DND-41 (cell line): ENCODE measurements at regions not wholly inside any gene's neighbourhood (a gene's known extent, or its start where the extent isn't known, plus 50 kb on each side); places are given as distances from the start of the nearest gene placed in this dataset.

Experiments
- EZH2 ChIP-seq: IDR thresholded peaks from 3 replicates; pipeline ENCODE4 v1.6.1; 2012; ENCODE audit warnings: borderline replicate concordance, low read depth, mild to moderate bottlenecking, moderate library complexity, low read length, inconsistent platforms; ENCODE audit not compliant: severe bottlenecking
- TF ChIP-seq, protein P1 (sequence below): IDR thresholded peaks from 2 replicates; pipeline ENCODE4 v1.5.1; 2012; ENCODE audit warnings: borderline replicate concordance, low read length, moderate library complexity, mild to moderate bottlenecking; ENCODE audit not compliant: poor library complexity, severe bottlenecking; ENCODE audit errors: extremely low read depth

DNA sequence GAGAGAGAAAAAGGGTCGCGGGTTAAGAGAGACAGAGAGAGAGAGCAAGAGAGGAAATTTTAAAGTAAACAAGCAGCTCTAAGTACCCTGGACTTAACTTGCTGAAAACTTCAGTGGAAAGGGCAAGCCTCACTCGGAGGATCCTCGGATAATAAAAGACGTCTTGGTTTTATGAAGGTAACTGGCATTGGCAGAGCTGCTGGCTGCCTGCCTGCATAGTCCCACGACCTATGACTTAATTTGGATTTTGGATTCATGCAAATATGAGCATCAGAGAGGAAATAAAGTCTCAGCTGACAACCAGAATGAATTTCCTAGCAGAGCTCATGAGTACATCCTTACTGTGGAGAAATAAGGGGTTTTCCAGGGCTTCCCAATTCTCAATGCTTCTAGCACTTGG lies 95.1 kb upstream of the PDZRN3 start:
- TF ChIP-seq, protein P1, sequence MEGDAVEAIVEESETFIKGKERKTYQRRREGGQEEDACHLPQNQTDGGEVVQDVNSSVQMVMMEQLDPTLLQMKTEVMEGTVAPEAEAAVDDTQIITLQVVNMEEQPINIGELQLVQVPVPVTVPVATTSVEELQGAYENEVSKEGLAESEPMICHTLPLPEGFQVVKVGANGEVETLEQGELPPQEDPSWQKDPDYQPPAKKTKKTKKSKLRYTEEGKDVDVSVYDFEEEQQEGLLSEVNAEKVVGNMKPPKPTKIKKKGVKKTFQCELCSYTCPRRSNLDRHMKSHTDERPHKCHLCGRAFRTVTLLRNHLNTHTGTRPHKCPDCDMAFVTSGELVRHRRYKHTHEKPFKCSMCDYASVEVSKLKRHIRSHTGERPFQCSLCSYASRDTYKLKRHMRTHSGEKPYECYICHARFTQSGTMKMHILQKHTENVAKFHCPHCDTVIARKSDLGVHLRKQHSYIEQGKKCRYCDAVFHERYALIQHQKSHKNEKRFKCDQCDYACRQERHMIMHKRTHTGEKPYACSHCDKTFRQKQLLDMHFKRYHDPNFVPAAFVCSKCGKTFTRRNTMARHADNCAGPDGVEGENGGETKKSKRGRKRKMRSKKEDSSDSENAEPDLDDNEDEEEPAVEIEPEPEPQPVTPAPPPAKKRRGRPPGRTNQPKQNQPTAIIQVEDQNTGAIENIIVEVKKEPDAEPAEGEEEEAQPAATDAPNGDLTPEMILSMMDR = no peak
- no peak for TF ChIP-seq EZH2
